HG03575 (cell line): ENCODE measurements at regions not wholly inside any gene's neighbourhood (a gene's known extent, or its start where the extent isn't known, plus 50 kb on each side); places are given as distances from the start of the nearest gene placed in this dataset.

Experiments
- ATAC-seq: cut with Tn5 transposase; IDR thresholded peaks from one replicate; pipeline ENCODE4 v1.9.1; 2021; ENCODE audit not compliant: unreplicated experiment, insufficient number of reproducible peaks, low FRiP score; ENCODE audit errors: extremely low read depth

GRCh38 chr2:134149904-134150303 lies 104.0 kb upstream of the MGAT5 start:
- no peak for ATAC-seq

GRCh38 chr2:134150760-134151159 lies 103.1 kb upstream of the MGAT5 start:
- no peak for ATAC-seq

GRCh38 chr2:134152045-134153010 lies 101.5 kb upstream of the MGAT5 start:
- ATAC-seq = no peak

- no peak for ATAC-seq
Measured at GRCh38 chr2:134153294-134153880, 100.5 kb upstream of the MGAT5 start.

GRCh38 chr2:134154246-134154645 lies 99.6 kb upstream of the MGAT5 start:
- ATAC-seq = no peak

- ATAC-seq = peak; percentile 45
Measured at GRCh38 chr2:134155134-134155533, 98.7 kb upstream of the MGAT5 start.

GRCh38 chr2:134158295-134158694 lies 95.6 kb upstream of the MGAT5 start:
- no peak for ATAC-seq

- ATAC-seq = no peak
Measured at GRCh38 chr2:134161170-134161547, 92.7 kb upstream of the MGAT5 start.

- no peak for ATAC-seq
Measured at GRCh38 chr2:134163336-134163735, 90.5 kb upstream of the MGAT5 start.

- ATAC-seq = no peak
Measured at GRCh38 chr2:134164306-134164705, 89.6 kb upstream of the MGAT5 start.

- no peak for ATAC-seq
Measured at GRCh38 chr2:134167015-134167414, 86.9 kb upstream of the MGAT5 start.

- peak; percentile 33 for ATAC-seq
Measured at GRCh38 chr2:134169788-134170187, 84.1 kb upstream of the MGAT5 start.

GRCh38 chr2:134170294-134170693 lies 83.6 kb upstream of the MGAT5 start:
- no peak for ATAC-seq

- no peak for ATAC-seq
Measured at GRCh38 chr2:134170700-134171099, 83.2 kb upstream of the MGAT5 start.

- no peak for ATAC-seq
Measured at GRCh38 chr2:134173338-134174016, 80.4 kb upstream of the MGAT5 start.

GRCh38 chr2:134174711-134175110 lies 79.2 kb upstream of the MGAT5 start:
- ATAC-seq = no peak

- ATAC-seq = no peak
Measured at GRCh38 chr2:134175834-134176233, 78.0 kb upstream of the MGAT5 start.

- ATAC-seq = no peak
Measured at GRCh38 chr2:134177351-134177931, 76.4 kb upstream of the MGAT5 start.

GRCh38 chr2:134178138-134178877 lies 75.6 kb upstream of the MGAT5 start:
- no peak for ATAC-seq
